ENCODE measurements at regions not wholly inside any gene's neighbourhood (a gene's known extent, or its start where the extent isn't known, plus 50 kb on each side); places are given as distances from the start of the nearest gene placed in this dataset.

DNA sequence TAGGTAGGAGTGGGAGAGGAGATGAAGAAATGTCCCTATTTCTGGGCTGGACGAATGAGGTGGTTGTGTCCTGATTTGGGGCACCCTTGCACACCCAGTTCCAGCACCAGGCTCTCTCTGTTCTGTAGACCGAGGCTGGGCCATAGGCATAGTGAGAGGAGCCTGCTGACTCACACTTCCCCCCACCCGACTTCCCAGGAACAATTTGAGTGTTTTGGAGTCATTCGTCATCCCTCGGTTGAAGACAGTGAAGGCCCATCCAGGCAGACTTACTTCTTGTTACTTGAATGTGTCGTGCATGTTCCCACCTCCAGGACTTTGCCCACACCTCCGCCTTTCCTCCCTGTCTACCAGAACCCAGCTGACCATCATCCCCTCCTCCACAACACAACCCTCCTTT, 179.1 kb downstream of the HAUS1 start:
- TF ChIP-seq, protein P1, sequence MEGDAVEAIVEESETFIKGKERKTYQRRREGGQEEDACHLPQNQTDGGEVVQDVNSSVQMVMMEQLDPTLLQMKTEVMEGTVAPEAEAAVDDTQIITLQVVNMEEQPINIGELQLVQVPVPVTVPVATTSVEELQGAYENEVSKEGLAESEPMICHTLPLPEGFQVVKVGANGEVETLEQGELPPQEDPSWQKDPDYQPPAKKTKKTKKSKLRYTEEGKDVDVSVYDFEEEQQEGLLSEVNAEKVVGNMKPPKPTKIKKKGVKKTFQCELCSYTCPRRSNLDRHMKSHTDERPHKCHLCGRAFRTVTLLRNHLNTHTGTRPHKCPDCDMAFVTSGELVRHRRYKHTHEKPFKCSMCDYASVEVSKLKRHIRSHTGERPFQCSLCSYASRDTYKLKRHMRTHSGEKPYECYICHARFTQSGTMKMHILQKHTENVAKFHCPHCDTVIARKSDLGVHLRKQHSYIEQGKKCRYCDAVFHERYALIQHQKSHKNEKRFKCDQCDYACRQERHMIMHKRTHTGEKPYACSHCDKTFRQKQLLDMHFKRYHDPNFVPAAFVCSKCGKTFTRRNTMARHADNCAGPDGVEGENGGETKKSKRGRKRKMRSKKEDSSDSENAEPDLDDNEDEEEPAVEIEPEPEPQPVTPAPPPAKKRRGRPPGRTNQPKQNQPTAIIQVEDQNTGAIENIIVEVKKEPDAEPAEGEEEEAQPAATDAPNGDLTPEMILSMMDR (IDR thresholded peaks at IDR 0.05) = no peak
- no peak for TF ChIP-seq ZFX (IDR thresholded peaks at IDR 0.05; ENCODE audit: borderline replicate concordance)

Measured in 22Rv1 (cell line).